ENCODE measurements at regions not wholly inside any gene's neighbourhood (a gene's known extent, or its start where the extent isn't known, plus 50 kb on each side); places are given as distances from the start of the nearest gene placed in this dataset.
"Not testable (repeated sequence)": the region's sequence is repeated elsewhere in the genome, so short reads cannot be mapped to it uniquely, and the experiment has no call there.

- not testable (repeated sequence) for DNase-seq (ENCODE audit: extremely low read depth in 1 of 2, low read depth in 1 of 2)
Measured at GRCh38 chr2:242097278-242097677, 227.7 kb downstream of the RTP5 start.

GRCh38 chr2:242098034-242098433, 228.5 kb downstream of the RTP5 start:
- no peak for DNase-seq (ENCODE audit: extremely low read depth in 1 of 2, low read depth in 1 of 2)

- DNase-seq (ENCODE audit: extremely low read depth in 1 of 2, low read depth in 1 of 2): no peak
Measured at GRCh38 chr2:242098445-242099128, 229.1 kb downstream of the RTP5 start.

GRCh38 chr2:242103093-242103492, 233.6 kb downstream of the RTP5 start:
- not testable (repeated sequence) for DNase-seq (ENCODE audit: extremely low read depth in 1 of 2, low read depth in 1 of 2)

DNA sequence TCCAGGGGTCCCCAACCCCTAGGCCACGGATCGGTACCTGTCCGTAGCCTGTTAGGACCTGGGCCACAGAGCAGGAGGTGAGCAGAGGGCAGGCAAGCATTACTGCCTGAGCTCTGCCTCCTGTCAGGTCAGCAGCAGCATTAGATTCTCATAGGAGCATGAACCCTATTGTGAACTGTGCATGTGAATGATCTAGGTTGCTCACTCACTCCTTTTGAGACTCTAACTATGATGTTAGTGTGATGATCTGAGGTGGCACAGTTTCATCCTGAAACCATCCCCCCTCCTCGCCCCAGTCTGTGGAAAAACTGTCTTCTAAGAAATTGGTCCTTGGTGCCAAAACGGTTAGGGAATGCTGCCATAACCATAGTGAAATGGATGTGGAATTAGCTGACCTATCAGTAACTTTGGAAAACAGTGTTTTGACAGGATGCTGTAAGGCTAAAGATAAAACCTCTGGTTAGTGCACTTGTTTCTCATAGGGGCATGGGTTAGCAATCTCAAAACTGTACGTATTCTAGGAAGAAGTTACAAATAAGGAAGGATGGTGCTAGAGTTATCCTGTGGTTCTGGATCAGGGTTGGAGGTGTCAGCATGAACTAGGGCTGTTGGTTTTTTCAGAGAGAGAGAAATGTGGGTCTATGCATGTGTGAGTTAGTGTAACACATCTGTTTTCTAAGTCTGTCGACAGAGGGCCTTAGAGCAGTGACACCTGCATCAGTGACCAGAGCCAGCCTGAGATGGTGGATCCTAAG, 234.8 kb downstream of the RTP5 start:
- not testable (repeated sequence) for DNase-seq (ENCODE audit: extremely low read depth in 1 of 2, low read depth in 1 of 2)

- not testable (repeated sequence) for DNase-seq (ENCODE audit: extremely low read depth in 1 of 2, low read depth in 1 of 2)
Measured at GRCh38 chr2:242107065-242107464, 237.5 kb downstream of the RTP5 start.

- not testable (repeated sequence) for DNase-seq (ENCODE audit: extremely low read depth in 1 of 2, low read depth in 1 of 2)
Measured at GRCh38 chr2:242108797-242109500, 239.4 kb downstream of the RTP5 start.

DNA sequence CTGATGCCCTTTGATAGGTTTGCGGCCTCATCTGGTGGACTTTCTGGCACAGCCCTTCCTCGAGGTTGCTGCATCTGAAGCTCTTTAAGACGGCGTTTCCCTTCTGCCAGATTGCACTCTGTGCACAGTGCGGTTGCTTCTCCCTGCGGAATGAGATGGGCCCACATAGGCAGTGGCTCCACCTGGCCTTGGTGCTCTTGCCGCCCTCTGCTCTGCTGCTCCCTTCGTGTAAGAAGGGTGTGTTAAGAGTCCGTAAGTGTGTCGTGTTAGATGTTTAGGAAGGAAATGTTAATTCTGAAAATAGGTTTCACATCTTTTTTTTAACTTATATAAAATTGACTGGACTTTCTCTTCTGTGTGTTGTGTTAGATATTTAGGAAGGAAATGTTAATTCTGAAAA, 240.3 kb downstream of the RTP5 start:
- DNase-seq (ENCODE audit: extremely low read depth in 1 of 2, low read depth in 1 of 2): not testable (repeated sequence)

- DNase-seq (ENCODE audit: extremely low read depth in 1 of 2, low read depth in 1 of 2): not testable (repeated sequence)
Measured at GRCh38 chr2:242111954-242112353, 242.4 kb downstream of the RTP5 start.

DNA sequence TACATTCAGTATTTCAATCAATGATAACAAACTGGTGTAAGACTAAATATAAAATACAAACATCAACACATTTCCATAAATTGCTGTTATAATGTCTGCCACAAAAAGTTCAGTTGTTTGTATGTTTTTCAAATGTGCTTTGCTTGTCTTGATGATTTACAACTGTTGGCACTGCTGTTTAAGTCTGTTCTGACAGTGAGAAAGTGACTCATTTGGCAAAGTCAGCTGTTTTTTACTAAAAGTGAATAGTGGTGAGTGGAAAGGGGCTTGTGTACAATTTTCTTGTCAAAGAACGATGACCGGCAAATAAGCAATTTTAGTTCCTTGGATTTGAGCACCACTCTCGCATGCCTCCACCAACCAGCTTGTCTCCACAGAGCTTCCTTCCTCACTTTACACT, 244.0 kb downstream of the RTP5 start:
- not testable (repeated sequence) for DNase-seq (ENCODE audit: extremely low read depth in 1 of 2, low read depth in 1 of 2)

DNA sequence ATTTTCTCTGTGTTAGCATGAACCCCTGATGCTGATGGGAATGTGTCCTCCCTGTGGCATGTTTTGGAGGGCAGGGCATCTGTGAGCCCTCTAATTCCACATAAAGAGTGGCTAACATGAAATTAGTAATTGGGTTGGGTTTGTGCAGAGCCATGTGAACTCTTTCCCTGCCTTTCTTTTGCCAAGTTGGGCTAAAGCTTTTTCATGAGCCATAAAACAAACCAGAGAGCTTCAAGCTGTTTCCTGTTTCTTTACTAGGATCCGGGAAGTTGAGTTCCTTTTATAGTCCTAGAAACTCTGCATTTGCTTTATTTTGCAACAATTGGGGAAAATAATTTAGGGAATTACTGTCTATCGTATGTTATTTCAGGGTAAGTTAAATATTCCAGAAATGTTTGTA, 247.1 kb downstream of the RTP5 start:
- DNase-seq (ENCODE audit: extremely low read depth in 1 of 2, low read depth in 1 of 2): not testable (repeated sequence)

DNA sequence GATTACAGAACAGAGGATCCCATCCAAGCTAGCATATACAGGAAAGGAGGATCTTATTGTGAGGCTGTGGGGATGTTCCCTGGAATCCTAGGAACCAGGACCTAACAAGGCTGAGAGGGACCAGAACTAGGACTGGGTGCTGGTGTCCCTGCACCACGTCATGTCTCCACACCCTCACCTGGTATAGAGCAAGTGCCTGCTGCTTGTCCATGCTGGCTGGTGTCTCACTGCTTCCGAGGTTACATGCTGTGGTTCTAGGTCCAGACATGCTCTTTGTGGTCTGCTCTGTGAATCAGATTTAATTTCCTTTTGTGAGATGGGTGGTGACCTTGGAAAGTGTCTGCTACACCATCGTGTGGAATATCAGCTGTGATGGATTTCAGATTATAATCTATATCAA, 247.8 kb downstream of the RTP5 start:
- not testable (repeated sequence) for DNase-seq (ENCODE audit: extremely low read depth in 1 of 2, low read depth in 1 of 2)

GRCh38 chr2:242119682-242120081, 250.2 kb downstream of the RTP5 start:
- not testable (repeated sequence) for DNase-seq (ENCODE audit: extremely low read depth in 1 of 2, low read depth in 1 of 2)

- DNase-seq (ENCODE audit: extremely low read depth in 1 of 2, low read depth in 1 of 2): not testable (repeated sequence)
Measured at GRCh38 chr2:242130682-242131081, 261.2 kb downstream of the RTP5 start.

DNA sequence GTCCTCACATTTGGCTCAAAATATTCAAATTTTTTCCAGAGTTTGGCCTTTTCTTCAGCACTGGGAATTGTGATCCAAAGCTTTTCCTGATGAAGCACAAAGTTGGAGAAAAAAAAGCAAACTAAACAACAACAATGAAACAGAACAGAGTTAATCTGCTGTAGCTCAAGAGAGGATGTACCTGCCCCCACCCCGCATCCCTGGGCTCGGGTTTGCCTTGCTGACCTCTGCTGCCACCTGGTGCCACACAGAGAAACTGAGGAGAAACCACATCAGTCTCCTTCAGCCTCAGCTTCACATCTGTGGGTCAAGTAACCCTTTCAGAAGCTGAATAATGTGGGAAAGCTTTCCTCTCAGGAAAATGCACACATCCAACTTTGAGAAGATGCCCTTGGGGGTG, 290.4 kb downstream of the RTP5 start:
- DNase-seq (ENCODE audit: extremely low read depth in 1 of 2, low read depth in 1 of 2): not testable (repeated sequence)

GRCh38 chr2:242165115-242165514, 295.6 kb downstream of the RTP5 start:
- DNase-seq (ENCODE audit: extremely low read depth in 1 of 2, low read depth in 1 of 2): not testable (repeated sequence)

GRCh38 chr2:242171290-242171689, 301.8 kb downstream of the RTP5 start:
- DNase-seq (ENCODE audit: extremely low read depth in 1 of 2, low read depth in 1 of 2): not testable (repeated sequence)
